ENCODE measurements at regions not wholly inside any gene's neighbourhood (a gene's known extent, or its start where the extent isn't known, plus 50 kb on each side); places are given as distances from the start of the nearest gene placed in this dataset.
"Not testable (repeated sequence)": the region's sequence is repeated elsewhere in the genome, so short reads cannot be mapped to it uniquely, and the experiment has no call there.

GRCh38 chr11:130555251-130555841 is 106.9 kb downstream of the ADAMTS15 start:
- intact Hi-C loops (cut with DNase I), result no loop called here
- no peak overlapping the region for H3K27ac ChIP-seq
- FAIRE-seq (no peak), ATAC-seq (peak; percentile 82 to 92 (median 88)), DNase-seq (peak in 4 of 6 donors; percentile 15 to 56 (median 36))
- TF ChIP-seq, protein P1, sequence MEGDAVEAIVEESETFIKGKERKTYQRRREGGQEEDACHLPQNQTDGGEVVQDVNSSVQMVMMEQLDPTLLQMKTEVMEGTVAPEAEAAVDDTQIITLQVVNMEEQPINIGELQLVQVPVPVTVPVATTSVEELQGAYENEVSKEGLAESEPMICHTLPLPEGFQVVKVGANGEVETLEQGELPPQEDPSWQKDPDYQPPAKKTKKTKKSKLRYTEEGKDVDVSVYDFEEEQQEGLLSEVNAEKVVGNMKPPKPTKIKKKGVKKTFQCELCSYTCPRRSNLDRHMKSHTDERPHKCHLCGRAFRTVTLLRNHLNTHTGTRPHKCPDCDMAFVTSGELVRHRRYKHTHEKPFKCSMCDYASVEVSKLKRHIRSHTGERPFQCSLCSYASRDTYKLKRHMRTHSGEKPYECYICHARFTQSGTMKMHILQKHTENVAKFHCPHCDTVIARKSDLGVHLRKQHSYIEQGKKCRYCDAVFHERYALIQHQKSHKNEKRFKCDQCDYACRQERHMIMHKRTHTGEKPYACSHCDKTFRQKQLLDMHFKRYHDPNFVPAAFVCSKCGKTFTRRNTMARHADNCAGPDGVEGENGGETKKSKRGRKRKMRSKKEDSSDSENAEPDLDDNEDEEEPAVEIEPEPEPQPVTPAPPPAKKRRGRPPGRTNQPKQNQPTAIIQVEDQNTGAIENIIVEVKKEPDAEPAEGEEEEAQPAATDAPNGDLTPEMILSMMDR (IDR thresholded peaks at IDR 0.05), result no peak
- peaks cover 7 to 16% (median 14%) of the 10 kb centered on the region in 3 donors for H3K4me1 ChIP-seq
- H3K4me3 ChIP-seq, result no peak overlapping the region
- H3K36me3 ChIP-seq, result no peaks in the 10 kb centered on the region
- WGBS, 2 donors, result 41 to 46% methylated on average over 6 of the region's 6 CpGs
- H3K27me3 ChIP-seq, result no peaks in the 10 kb centered on the region
- H3K9me3 ChIP-seq, result no peaks in the 10 kb centered on the region

DNA sequence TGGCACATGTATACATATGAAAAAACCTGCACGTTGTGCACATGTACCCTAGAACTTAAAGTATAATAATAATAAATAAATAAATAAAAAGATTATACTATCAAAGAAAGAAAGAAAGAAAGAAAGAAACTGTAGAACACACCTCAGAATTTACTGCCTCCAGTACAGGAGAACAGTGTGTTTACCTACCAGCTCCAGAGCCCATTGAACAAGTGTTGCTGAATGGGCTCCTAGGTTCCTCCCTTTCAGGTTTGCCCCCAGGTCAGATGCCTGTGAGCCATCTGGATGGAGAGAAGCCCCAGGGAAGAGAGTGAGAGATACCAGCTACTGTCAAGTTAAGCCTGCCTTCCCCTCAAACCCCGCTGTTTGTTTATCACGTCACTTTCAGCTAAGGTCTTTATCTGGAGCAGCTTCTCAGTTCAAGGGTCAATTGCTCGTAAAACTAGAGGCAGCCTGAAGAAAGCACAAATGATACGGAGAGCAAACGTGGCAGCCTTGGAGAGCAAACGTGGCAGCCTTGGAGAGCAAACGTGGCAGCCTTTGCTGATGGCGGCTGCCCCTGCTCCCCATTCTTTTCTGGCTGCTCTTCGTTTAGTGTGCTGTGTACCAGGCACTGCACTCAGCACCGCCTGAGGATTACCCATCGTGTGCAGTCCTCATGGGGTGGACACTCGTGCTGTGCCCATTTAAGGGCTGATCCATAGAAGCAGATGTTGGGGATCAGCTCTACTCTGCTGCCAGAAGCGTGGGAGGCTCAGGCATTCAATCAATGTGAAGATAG is 111.7 kb downstream of the ADAMTS15 start:
- H3K4me3 ChIP-seq, result no peak overlapping the region
- peaks cover 7 to 11% (median 9%) of the 10 kb centered on the region in 3 donors for H3K4me1 ChIP-seq
- TF ChIP-seq, protein P1 (IDR thresholded peaks at IDR 0.05), result no peak
- DNase-seq (no peak), FAIRE-seq (no peak), ATAC-seq (no peak)
- no peaks in the 10 kb centered on the region for H3K9me3 ChIP-seq
- H3K36me3 ChIP-seq, result no peaks in the 10 kb centered on the region
- H3K27me3 ChIP-seq, result no peaks in the 10 kb centered on the region
- intact Hi-C loops (cut with DNase I), result no loop called here
- no peak overlapping the region for H3K27ac ChIP-seq
- WGBS, 2 donors, result 78 to 83% methylated on average over 14 of the region's 14 CpGs

- no peak overlapping the region for H3K27ac ChIP-seq
- H3K9me3 ChIP-seq, result no peaks in the 10 kb centered on the region
- intact Hi-C loops (cut with DNase I), result no loop called here
- no peak overlapping the region for H3K4me3 ChIP-seq
- no peaks in the 10 kb centered on the region for H3K27me3 ChIP-seq
- no peaks in the 10 kb centered on the region for H3K36me3 ChIP-seq
- FAIRE-seq (no peak), ATAC-seq (no peak), DNase-seq (no peak)
- WGBS, 2 donors, result 8 to 82% methylated on average over 1 of the region's 1 CpG
- peaks cover 2 to 5% (median 4%) of the 10 kb centered on the region in 3 donors for H3K4me1 ChIP-seq
- TF ChIP-seq, protein P1 (IDR thresholded peaks at IDR 0.05), result no peak
Measured at GRCh38 chr11:130560781-130561109, 112.3 kb downstream of the ADAMTS15 start.

DNA sequence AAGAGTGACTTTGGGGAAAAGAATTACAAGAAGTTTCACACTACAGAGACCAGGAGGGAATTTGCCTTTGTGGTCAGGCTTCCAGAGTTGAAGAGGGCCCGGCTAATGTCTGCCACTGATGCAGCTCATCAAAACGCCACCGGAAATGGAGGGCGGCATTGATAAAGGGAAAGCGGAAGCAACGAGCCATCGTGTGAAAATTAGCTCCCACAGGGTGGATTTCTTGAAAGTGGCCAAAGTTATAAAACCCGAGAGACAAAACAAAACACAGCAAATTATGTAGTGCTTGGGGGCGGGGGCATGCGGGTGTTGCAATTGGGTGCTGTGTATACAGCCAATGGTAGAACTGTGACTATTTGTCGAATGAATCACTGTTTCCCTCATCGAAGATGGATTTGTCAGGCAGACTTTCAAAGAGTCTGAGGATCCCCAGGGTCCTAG is 113.0 kb downstream of the ADAMTS15 start:
- WGBS, 2 donors, result 90 to 94% methylated on average over 12 of the region's 12 CpGs
- TF ChIP-seq, protein P1 (IDR thresholded peaks at IDR 0.05), result no peak
- DNase-seq (no peak), FAIRE-seq (no peak), ATAC-seq (no peak)
- Histone ChIP-seq H3K27me3 (no peaks in the 10 kb centered on the region), H3K4me3 (no peak overlapping the region), H3K27ac (no peak overlapping the region), H3K4me1 (no peaks in the 10 kb centered on the region), H3K9me3 (no peaks in the 10 kb centered on the region), H3K36me3 (no peaks in the 10 kb centered on the region)
- intact Hi-C loops (cut with DNase I), result no loop called here

- TF ChIP-seq, protein P1 (IDR thresholded peaks at IDR 0.05), result no peak
Measured at GRCh38 chr11:130562549-130562948, 114.1 kb downstream of the ADAMTS15 start.

GRCh38 chr11:130566360-130566759 is 117.9 kb downstream of the ADAMTS15 start:
- H3K4me3 ChIP-seq, result not testable (repeated sequence)
- 89 to 91% methylated on average over 6 to 7 of the region's 7 CpGs for WGBS, 2 donors

More at GRCh38 chr11:130562549-130562948, 114.1 kb downstream of the ADAMTS15 start:
- DNase-seq (no peak), ATAC-seq (no peak), FAIRE-seq (no peak)
- intact Hi-C loops (cut with DNase I), result no loop called here
- H3K27me3 ChIP-seq, result no peaks in the 10 kb centered on the region
- H3K36me3 ChIP-seq, result no peaks in the 10 kb centered on the region
- 82 to 85% methylated on average over 2 of the region's 2 CpGs for WGBS, 2 donors
- no peaks in the 10 kb centered on the region for H3K4me1 ChIP-seq
- H3K27ac ChIP-seq, result no peak overlapping the region
- no peak overlapping the region for H3K4me3 ChIP-seq
- no peaks in the 10 kb centered on the region for H3K9me3 ChIP-seq

More at GRCh38 chr11:130566360-130566759, 117.9 kb downstream of the ADAMTS15 start:
- ATAC-seq; H3K9me3 ChIP-seq; H3K27ac ChIP-seq; H3K4me1 ChIP-seq; FAIRE-seq; H3K27me3 ChIP-seq; DNase-seq; intact Hi-C loops (cut with DNase I); H3K36me3 ChIP-seq: not testable (repeated sequence)
